Spleen (tissue), 7 donors: ENCODE measurements at regions not wholly inside any gene's neighbourhood (a gene's known extent, or its start where the extent isn't known, plus 50 kb on each side); places are given as distances from the start of the nearest gene placed in this dataset.

Source experiments
- CTCF ChIP-seq, 11 experiments: fragments of 200-600 bp in 7 of 11; fragments of 450-650 bp in 4 of 11; sonication (generic) in 4 of 11; IDR thresholded peaks in 8 of 11; conservative IDR thresholded peaks in 3 of 11; 1 replicate in 7 of 11; 2 replicates in 4 of 11; pipeline versions ENCODE4 v1.4.0 to v1.8.0; 2016 to 2021; ENCODE audit warnings: antibody characterized with exemption in 11 of 11, inconsistent platforms in 4 of 11, mild to moderate bottlenecking in 1 of 11
- POLR2A ChIP-seq, 3 donors: fragments of 450-650 bp; IDR thresholded peaks; one replicate each; pipeline ENCODE4 v1.5.1; 2017; ENCODE audit warnings: antibody characterized with exemption in 3 of 3, mild to moderate bottlenecking in 1 of 3
- donor health status: DM: no; HTN: no; CAD: no; lungs with moderate emphysema.
- donor health status: DM: no; HTN: no; CAD: no.
- donor health status: DM: no; HTN: no; CAD: no.

- no peak for TF ChIP-seq POLR2A (IDR thresholded peaks at IDR 0.05)
- no peak for TF ChIP-seq CTCF (IDR thresholded peaks at IDR 0.05 in 8 of 11, conservative IDR thresholded peaks at IDR 0.05 in 3 of 11)
These were observed 90.3 kb upstream of the LCLAT1 start for GRCh38 chr2:30356776-30357175.
